Common myeloid progenitor, CD34-positive (primary cell): ENCODE measurements at regions not wholly inside any gene's neighbourhood (a gene's known extent, or its start where the extent isn't known, plus 50 kb on each side); places are given as distances from the start of the nearest gene placed in this dataset.

Source experiments
- CTCF ChIA-PET: fragments of 350-600 bp; sonication (Branson Sonifier 250); formaldehyde crosslinking; loops from one replicate; lab custom pipeline; 2021; ENCODE audit warnings: antibody characterized with exemption; lab: Charles Lee
- POLR2A ChIA-PET: fragments of 350-600 bp; sonication (Branson Sonifier 250); formaldehyde crosslinking; loops from one replicate; lab custom pipeline; 2021; ENCODE audit warnings: antibody characterized with exemption; lab: Charles Lee
- DNase-seq, 3 donors: peaks; one replicate each; pipeline versions ENCODE4 v3.0.0 to v3.0.0-alpha.2; 2013
- H3K27ac ChIP-seq, 2 experiments: 1 replicate in 1 of 2; 2 replicates in 1 of 2; pipeline ENCODE4 v1.7.0; 2013; ENCODE audit warnings: inconsistent platforms in 2 of 2, low read length in 2 of 2, mild to moderate bottlenecking in 2 of 2, low read depth in 1 of 2, moderate library complexity in 1 of 2; ENCODE audit not compliant: severe bottlenecking in 2 of 2, insufficient read depth in 1 of 2, poor library complexity in 1 of 2
- H3K27me3 ChIP-seq, 5 experiments: replicated peaks in 2 of 5; 1 replicate in 3 of 5; 2 replicates in 2 of 5; pipeline versions ENCODE4 v1.6.1 to v1.7.0; 2013; ENCODE audit warnings: low read length in 4 of 5, mild to moderate bottlenecking in 2 of 5, moderate library complexity in 2 of 5, inconsistent platforms in 1 of 5; ENCODE audit not compliant: insufficient read depth in 5 of 5, control insufficient read depth in 4 of 5
- H3K36me3 ChIP-seq, 4 experiments: 1 replicate in 2 of 4; 2 replicates in 2 of 4; pipeline versions ENCODE4 v1.6.1 to v1.7.0; 2013; ENCODE audit warnings: low read length in 3 of 4, control low read depth in 1 of 4, mild to moderate bottlenecking in 1 of 4; ENCODE audit not compliant: control insufficient read depth in 4 of 4, insufficient read depth in 4 of 4
- H3K4me1 ChIP-seq, 4 experiments: 1 replicate in 3 of 4; 2 replicates in 1 of 4; pipeline versions ENCODE4 v1.6.1 to v1.7.1; 2013; ENCODE audit warnings: low read length in 3 of 4, mild to moderate bottlenecking in 3 of 4, control low read depth in 1 of 4, inconsistent platforms in 1 of 4, moderate library complexity in 1 of 4; ENCODE audit not compliant: control insufficient read depth in 4 of 4, insufficient read depth in 4 of 4; ENCODE audit errors: control extremely low read depth in 1 of 4
- H3K4me3 ChIP-seq, 7 experiments: 1 replicate in 4 of 7; 2 replicates in 3 of 7; pipeline versions ENCODE4 v1.5.1 to v1.7.0; 2013; ENCODE audit warnings: mild to moderate bottlenecking in 7 of 7, low read length in 6 of 7, moderate library complexity in 6 of 7, inconsistent platforms in 2 of 7, low read depth in 2 of 7, control low read depth in 1 of 7; ENCODE audit not compliant: insufficient read depth in 4 of 7, control insufficient read depth in 1 of 7; ENCODE audit errors: extremely low read depth in 1 of 7
- H3K9me3 ChIP-seq, 5 experiments: 1 replicate in 4 of 5; 2 replicates in 1 of 5; pipeline versions ENCODE4 v1.6.1 to v1.7.1; 2013; ENCODE audit warnings: low read length in 4 of 5, mild to moderate bottlenecking in 2 of 5, inconsistent platforms in 1 of 5, low read depth in 1 of 5, moderate library complexity in 1 of 5; ENCODE audit not compliant: control insufficient read depth in 4 of 5, insufficient read depth in 2 of 5; ENCODE audit errors: control extremely low read depth in 1 of 5
- WGBS: methylation state at CpG from one replicate; pipeline ENCODE4 v1.1.5; 2013; ENCODE audit not compliant: insufficient coverage; 5-methylcytosine and 5-hydroxymethylcytosine counted together

DNA sequence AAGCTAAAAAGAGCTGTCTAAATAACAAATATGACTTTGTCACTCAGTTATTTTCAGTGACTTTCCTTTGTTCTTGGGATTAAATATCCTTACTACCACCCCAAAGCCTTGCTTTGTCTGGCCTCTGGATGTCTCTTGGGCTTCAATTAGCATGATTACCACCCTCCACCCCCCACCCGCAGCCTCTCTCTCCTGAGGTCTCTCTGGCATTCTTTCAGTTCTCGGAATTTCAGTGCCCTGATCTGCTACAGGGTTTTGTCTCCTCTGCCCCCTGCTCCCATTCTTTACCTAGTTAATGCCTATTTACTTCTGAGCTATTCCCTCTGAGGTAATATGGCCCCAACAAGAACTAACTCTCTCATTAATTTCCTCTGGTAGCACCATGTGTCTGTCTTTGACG is 376.4 kb downstream of the DEPDC1B start:
- WGBS: 100% methylated on average over 2 of the region's 3 CpGs

DNA sequence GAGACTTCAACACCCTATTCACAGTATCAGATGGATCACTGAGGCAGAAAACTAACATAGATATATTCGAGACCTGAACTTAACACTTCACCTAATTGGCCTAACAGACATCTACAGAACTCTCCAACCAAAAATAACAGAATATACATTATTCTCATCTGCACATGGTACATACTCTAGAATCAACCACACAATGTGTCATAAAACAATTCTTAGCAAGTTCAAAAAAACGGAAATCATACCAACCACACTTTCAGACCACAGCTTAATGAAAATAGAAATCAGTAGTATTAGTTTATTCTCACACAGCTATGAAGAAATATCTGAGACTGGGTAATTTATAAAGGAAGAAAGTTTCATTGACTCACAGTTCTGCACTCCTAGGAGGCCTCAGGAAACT is 387.9 kb downstream of the DEPDC1B start:
- WGBS: 100% methylated on average over 1 of the region's 2 CpGs
- POLR2A ChIA-PET: no interaction called here
- no peaks in the 10 kb centered on the region for H3K36me3 ChIP-seq
- H3K27ac ChIP-seq: no peak overlapping the region
- no peak overlapping the region for H3K4me3 ChIP-seq
- no peaks in the 10 kb centered on the region for H3K27me3 ChIP-seq
- peaks cover 0 to 3% (median 0%) of the 10 kb centered on the region in 4 experiments for H3K4me1 ChIP-seq
- CTCF ChIA-PET: no interaction called here
- no peaks in the 10 kb centered on the region for H3K9me3 ChIP-seq
- peak in 2 of 3 donors; percentile 36 to 55 for DNase-seq

More for the DNA sequence above, 376.4 kb downstream of the DEPDC1B start:
- Histone ChIP-seq H3K4me3 (no peak overlapping the region), H3K27ac (no peak overlapping the region), H3K36me3 (no peaks in the 10 kb centered on the region), H3K9me3 (peaks cover 0 to 4% (median 2%) of the 10 kb centered on the region in 5 experiments), H3K4me1 (no peaks in the 10 kb centered on the region), H3K27me3 (no peaks in the 10 kb centered on the region)
- ChIA-PET CTCF (no interaction called here), POLR2A (no interaction called here)
- no peak for DNase-seq

DNA sequence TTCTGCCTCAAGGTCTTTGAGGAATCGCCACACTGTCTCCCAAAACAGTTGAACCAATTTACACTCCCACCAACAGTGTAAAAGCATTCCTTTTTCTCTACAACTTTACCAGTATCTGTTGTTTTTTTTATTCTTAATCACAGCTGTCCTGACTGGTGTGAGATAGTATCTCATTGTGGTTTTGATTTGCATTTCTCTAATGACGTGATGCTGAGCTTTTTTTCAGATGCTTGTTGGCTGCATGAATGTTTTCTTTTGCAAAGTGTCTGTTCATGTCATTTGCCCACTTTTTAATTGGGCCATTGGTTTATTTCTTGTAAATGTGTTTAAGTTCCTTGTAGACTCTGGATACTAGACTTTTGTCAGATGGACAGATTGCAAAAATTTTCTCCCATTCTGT is 400.0 kb downstream of the DEPDC1B start:
- Histone ChIP-seq H3K9me3 (no peaks in the 10 kb centered on the region), H3K27ac (no peak overlapping the region), H3K4me1 (no peaks in the 10 kb centered on the region), H3K27me3 (no peaks in the 10 kb centered on the region), H3K36me3 (no peaks in the 10 kb centered on the region), H3K4me3 (no peak overlapping the region)
- WGBS: 0% methylated on average over 1 of the region's 2 CpGs
- peak in 1 of 3 donors; percentile 15 for DNase-seq
- ChIA-PET POLR2A (no interaction called here), CTCF (no interaction called here)

DNA sequence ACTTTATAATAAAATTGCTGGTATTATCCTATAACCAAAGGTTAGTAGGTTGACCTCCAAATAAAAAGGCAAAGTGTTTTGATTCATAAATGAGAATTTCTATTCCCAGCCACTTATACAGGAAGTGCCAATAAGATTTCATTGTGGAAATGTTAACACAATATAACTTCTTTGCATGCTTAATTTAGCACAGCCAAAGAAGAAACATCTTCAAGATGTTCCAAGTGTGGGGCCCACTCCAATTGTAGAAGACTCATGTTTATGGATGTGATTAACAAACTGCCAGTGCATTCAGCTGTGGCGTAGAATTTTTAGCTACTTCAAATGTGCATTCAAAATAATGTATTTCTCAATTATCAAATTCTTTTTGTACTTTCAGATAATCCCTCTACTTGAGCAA is 402.3 kb downstream of the DEPDC1B start:
- ChIA-PET CTCF (no interaction called here), POLR2A (no interaction called here)
- Histone ChIP-seq H3K4me3 (no peak overlapping the region), H3K4me1 (no peaks in the 10 kb centered on the region), H3K9me3 (no peaks in the 10 kb centered on the region), H3K27ac (no peak overlapping the region), H3K36me3 (no peaks in the 10 kb centered on the region), H3K27me3 (no peaks in the 10 kb centered on the region)
- no CpG with 5 or more reads among the region's 1 CpG for WGBS
- DNase-seq: no peak

DNA sequence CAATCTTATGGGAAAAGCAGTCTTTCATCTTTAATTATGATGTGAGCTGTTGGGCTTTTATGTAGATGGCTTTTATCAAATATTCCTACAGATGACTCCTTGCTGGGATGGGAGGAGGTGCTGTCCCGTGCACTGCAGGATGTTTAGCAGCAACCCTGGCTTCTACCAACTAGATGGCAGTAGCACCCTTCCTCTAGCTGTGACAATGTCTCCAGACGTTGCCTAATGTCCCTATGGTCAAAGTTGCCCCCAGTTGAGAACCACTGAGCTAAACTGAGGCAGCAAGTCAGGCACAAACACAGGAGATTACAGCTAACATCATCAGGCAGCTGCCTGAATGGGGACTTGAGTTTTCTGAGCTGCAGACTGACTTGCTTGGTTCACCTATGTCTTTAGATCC is 401.9 kb upstream of the PDE4D start:
- no peaks in the 10 kb centered on the region for H3K27me3 ChIP-seq
- no peaks in the 10 kb centered on the region for H3K4me1 ChIP-seq
- POLR2A ChIA-PET: no interaction called here
- H3K4me3 ChIP-seq: no peak overlapping the region
- no peaks in the 10 kb centered on the region for H3K36me3 ChIP-seq
- DNase-seq: peak; percentile 39 to 43 (median 42)
- no peak overlapping the region for H3K27ac ChIP-seq
- CTCF ChIA-PET: interaction anchor here (0.7 to 3.2 kb wide), 12 partner anchors 9 to 374 kb away, joined by 3 to 20 read pairs (median 4); no protein-coding TSS in a partner anchor
- WGBS: 0% methylated on average over 2 of the region's 2 CpGs
- no peaks in the 10 kb centered on the region for H3K9me3 ChIP-seq

DNA sequence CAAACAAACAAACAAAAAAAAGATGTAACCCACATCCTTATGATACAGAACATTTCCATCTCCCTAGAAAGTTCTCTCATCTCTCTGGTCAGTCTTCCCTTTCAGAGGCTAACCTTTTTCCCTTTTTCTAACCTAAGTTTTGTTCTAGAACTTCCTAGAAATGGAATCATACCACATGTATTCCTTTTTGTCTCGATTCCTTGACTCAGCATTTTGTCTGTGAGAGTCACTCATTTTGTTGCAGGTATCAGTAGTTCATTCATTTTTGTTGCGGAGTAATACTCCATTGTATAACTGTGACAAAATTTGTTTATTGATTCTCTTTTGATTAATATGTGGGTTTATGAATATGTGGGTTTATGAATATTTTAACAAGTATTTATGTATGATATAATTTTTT is 400.0 kb upstream of the PDE4D start:
- WGBS: 90% methylated on average over 2 of the region's 2 CpGs
- no peaks in the 10 kb centered on the region for H3K36me3 ChIP-seq
- CTCF ChIA-PET: interaction anchor here (3.0 to 3.2 kb wide), 2 partner anchors 358 to 376 kb away, joined by 11 to 20 read pairs; no protein-coding TSS in a partner anchor
- H3K4me3 ChIP-seq: no peak overlapping the region
- POLR2A ChIA-PET: no interaction called here
- no peak overlapping the region for H3K27ac ChIP-seq
- H3K9me3 ChIP-seq: no peaks in the 10 kb centered on the region
- DNase-seq: no peak
- no peaks in the 10 kb centered on the region for H3K27me3 ChIP-seq
- H3K4me1 ChIP-seq: no peaks in the 10 kb centered on the region

DNA sequence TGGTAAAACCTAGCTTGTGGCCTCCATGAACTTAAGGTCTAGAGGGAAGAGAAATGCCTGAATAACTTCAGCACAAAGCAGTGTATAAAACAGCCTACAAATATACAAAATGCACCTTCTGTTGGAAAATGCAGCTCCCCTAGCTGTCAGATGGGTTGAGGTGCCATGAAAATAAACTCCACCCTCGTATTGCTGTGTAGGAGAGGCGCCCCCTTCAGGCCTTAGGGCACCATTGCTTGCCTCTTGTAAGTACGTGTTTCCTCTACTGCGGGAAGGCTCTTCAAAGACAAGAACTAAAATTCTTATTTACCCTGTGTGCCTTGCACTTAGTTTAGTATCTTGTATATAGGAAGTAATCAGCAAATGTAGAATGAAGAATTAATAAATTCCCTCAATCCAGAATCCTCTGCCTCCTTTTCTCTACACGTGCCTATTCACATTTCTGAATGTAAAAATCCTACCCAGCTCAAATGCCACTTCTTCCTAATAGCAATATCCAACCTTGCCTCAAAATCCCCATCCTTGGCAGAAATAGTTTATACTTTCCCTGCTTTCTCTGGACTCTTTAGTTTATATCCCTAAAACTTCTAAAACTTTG is 393.7 kb upstream of the PDE4D start:
- WGBS: 88% methylated on average over 1 of the region's 5 CpGs
- peak; percentile 82 to 86 (median 83) for DNase-seq
- Histone ChIP-seq H3K36me3 (no peaks in the 10 kb centered on the region), H3K27ac (no peak overlapping the region), H3K27me3 (no peaks in the 10 kb centered on the region), H3K9me3 (no peaks in the 10 kb centered on the region), H3K4me1 (peaks cover 3 to 27% (median 12%) of the 10 kb centered on the region in 4 experiments), H3K4me3 (peak overlapping the region in 1 of 7 experiments; percentile 17)
- ChIA-PET POLR2A (no interaction called here), CTCF (interaction anchor here (0.6 to 2.4 kb wide), 13 partner anchors 9 to 479 kb away, joined by 3 to 11 read pairs (median 3); no protein-coding TSS in a partner anchor)
